Neural cell (in vitro differentiated cells): ENCODE measurements at regions not wholly inside any gene's neighbourhood (a gene's known extent, or its start where the extent isn't known, plus 50 kb on each side); places are given as distances from the start of the nearest gene placed in this dataset.

Experiments
- H2AFZ ChIP-seq: fragments of 200-600, 300-800 bp; sonication (generic), shearing (Covaris generic); 2 replicates; pipeline ENCODE4 v1.6.0; 2014; ENCODE audit warnings: low read depth, mild to moderate bottlenecking, antibody characterized with exemption, low read length, moderate library complexity
- H3F3A ChIP-seq: fragments of 200-600 bp; shearing (Covaris generic); 2 replicates; pipeline ENCODE4 v1.6.1; 2016; ENCODE audit warnings: mild to moderate bottlenecking, moderate library complexity, mixed read lengths, antibody characterized with exemption, low read length; ENCODE audit not compliant: insufficient read depth, poor library complexity, severe bottlenecking
- H3K27ac ChIP-seq: fragments of 200-600, 300-800 bp; sonication (generic), shearing (Covaris generic); 2 replicates; pipeline ENCODE4 v1.5.1; 2014; ENCODE audit warnings: mild to moderate bottlenecking, low read length, moderate library complexity
- H3K27me3 ChIP-seq: fragments of 300-800, 200-600 bp; sonication (generic), shearing (Covaris generic); 2 replicates; pipeline ENCODE4 v1.6.0; 2014; ENCODE audit warnings: mild to moderate bottlenecking, low read depth, low read length, moderate library complexity; ENCODE audit not compliant: insufficient read depth
- H3K36me3 ChIP-seq: fragments of 300-800, 200-600 bp; sonication (generic), shearing (Covaris generic); 2 replicates; pipeline ENCODE4 v1.5.1; 2014; ENCODE audit warnings: mild to moderate bottlenecking, antibody characterized with exemption, low read length, moderate library complexity; ENCODE audit not compliant: insufficient read depth
- H3K4me2 ChIP-seq: fragments of 300-800, 200-600 bp; sonication (generic), shearing (Covaris generic); 2 replicates; pipeline ENCODE4 v1.6.0; 2014; ENCODE audit warnings: mild to moderate bottlenecking, low read length
- H3K4me3 ChIP-seq: fragments of 300-800, 200-600 bp; sonication (generic), shearing (Covaris generic); 2 replicates; pipeline ENCODE4 v1.5.1; 2014; ENCODE audit warnings: mild to moderate bottlenecking, low read length, moderate library complexity
- H3K79me2 ChIP-seq: fragments of 200-600 bp; shearing (Covaris generic); replicated peaks from 2 replicates; pipeline ENCODE4 v1.6.0; 2014; ENCODE audit warnings: mild to moderate bottlenecking, low read length, moderate library complexity; ENCODE audit not compliant: insufficient read depth
- H3K9ac ChIP-seq: fragments of 300-800, 200-600 bp; sonication (generic), shearing (Covaris generic); 2 replicates; pipeline ENCODE4 v1.6.1; 2016; ENCODE audit warnings: mild to moderate bottlenecking, low read length, mixed read lengths
- H3K9me2 ChIP-seq: fragments of 200-600 bp; shearing (Covaris generic); 2 replicates; pipeline ENCODE4 v1.6.1; 2016; ENCODE audit warnings: mild to moderate bottlenecking, low read length, mixed read lengths; ENCODE audit not compliant: insufficient read depth
- H3K9me3 ChIP-seq: fragments of 200-600, 300-800 bp; sonication (generic), shearing (Covaris generic); 2 replicates; pipeline ENCODE4 v1.6.1; 2016; ENCODE audit warnings: mild to moderate bottlenecking, mixed run types, low read length, moderate library complexity, mixed read lengths
- H4K20me1 ChIP-seq: fragments of 200-600 bp; shearing (Covaris generic); 2 replicates; pipeline ENCODE4 v1.6.1; 2016; ENCODE audit warnings: mild to moderate bottlenecking, mixed run types; ENCODE audit not compliant: insufficient read depth
- CTCF ChIP-seq: fragments of 450-650 bp; IDR thresholded peaks from 2 replicates; pipeline ENCODE4 v1.5.1; 2014; ENCODE audit warnings: antibody characterized with exemption, mild to moderate bottlenecking, moderate library complexity; ENCODE audit not compliant: poor library complexity, severe bottlenecking
- EP300 ChIP-seq: fragments of 450-650 bp; conservative IDR thresholded peaks from 2 replicates; pipeline ENCODE4 v1.6.1; 2014; ENCODE audit warnings: antibody characterized with exemption, mild to moderate bottlenecking, moderate library complexity; ENCODE audit not compliant: poor library complexity, severe bottlenecking
- EZH2 ChIP-seq: fragments of 200-600, 300-800 bp; shearing (Covaris generic), sonication (generic); IDR thresholded peaks from 2 replicates; pipeline ENCODE4 v1.6.1; 2014; ENCODE audit warnings: antibody characterized with exemption, low read length, borderline replicate concordance, mild to moderate bottlenecking; ENCODE audit not compliant: insufficient read depth, poor library complexity, severe bottlenecking
- MXI1 ChIP-seq: fragments of 450-650 bp; conservative IDR thresholded peaks from 2 replicates; pipeline ENCODE4 v1.6.1; 2014; ENCODE audit warnings: antibody characterized with exemption, mild to moderate bottlenecking; ENCODE audit not compliant: poor library complexity, severe bottlenecking
- POLR2AphosphoS5 ChIP-seq: IDR thresholded peaks from 2 replicates; pipeline ENCODE4 v1.6.1; 2012
- RAD21 ChIP-seq: fragments of 450-650 bp; conservative IDR thresholded peaks from 2 replicates; pipeline ENCODE4 v1.6.1; 2014; ENCODE audit warnings: antibody characterized with exemption, mild to moderate bottlenecking, moderate library complexity
- REST ChIP-seq: IDR thresholded peaks from 2 replicates; pipeline ENCODE4 v1.6.1; 2012; ENCODE audit warnings: borderline replicate concordance
- SMC3 ChIP-seq: fragments of 450-650 bp; conservative IDR thresholded peaks from 2 replicates; pipeline ENCODE4 v1.6.1; 2014; ENCODE audit warnings: antibody characterized with exemption, mild to moderate bottlenecking, moderate library complexity; ENCODE audit not compliant: poor library complexity
- TAF1 ChIP-seq: IDR thresholded peaks from 2 replicates; pipeline ENCODE4 v1.6.1; 2012; ENCODE audit warnings: low read depth

- Histone ChIP-seq H4K20me1 (no peaks in the 10 kb centered on the region), H3K27me3 (no peaks in the 10 kb centered on the region)
- TF ChIP-seq RAD21 (no peak), SMC3 (no peak), POLR2AphosphoS5 (no peak), MXI1 (no peak), REST (no peak), EP300 (no peak), EZH2 (no peak), CTCF (no peak), TAF1 (no peak)
These were observed 501.6 kb downstream of the EFNA5 start for GRCh38 chr5:107168848-107169752.

GRCh38 chr5:107168086-107168485 lies 502.7 kb downstream of the EFNA5 start:
- Histone ChIP-seq H3F3A (no peaks in the 10 kb centered on the region), H3K9me2 (no peaks in the 10 kb centered on the region), H3K9ac (no peak overlapping the region), H3K4me3 (no peak overlapping the region), H2AFZ (no peak overlapping the region), H3K27ac (no peak overlapping the region), H3K4me2 (no peak overlapping the region), H3K27me3 (no peaks in the 10 kb centered on the region), H4K20me1 (no peaks in the 10 kb centered on the region), H3K9me3 (no peaks in the 10 kb centered on the region), H3K79me2 (no peaks in the 10 kb centered on the region), H3K36me3 (no peaks in the 10 kb centered on the region)
- TF ChIP-seq TAF1: no peak
- TF ChIP-seq CTCF: no peak
- TF ChIP-seq REST: no peak
- TF ChIP-seq EP300: no peak
- TF ChIP-seq RAD21: no peak
- no peak for TF ChIP-seq EZH2

More at GRCh38 chr5:107168848-107169752, 501.6 kb downstream of the EFNA5 start:
- Histone ChIP-seq H3K9me2 (no peaks in the 10 kb centered on the region), H3K36me3 (no peaks in the 10 kb centered on the region), H3K4me2 (no peak overlapping the region), H3K9me3 (no peaks in the 10 kb centered on the region), H3K27ac (no peak overlapping the region), H3F3A (no peaks in the 10 kb centered on the region), H3K9ac (no peak overlapping the region), H3K79me2 (no peaks in the 10 kb centered on the region), H2AFZ (no peak overlapping the region), H3K4me3 (no peak overlapping the region)
